GM12873 (cell line): ENCODE measurements at regions not wholly inside any gene's neighbourhood (a gene's known extent, or its start where the extent isn't known, plus 50 kb on each side); places are given as distances from the start of the nearest gene placed in this dataset.

Experiments
- TF ChIP-seq, protein P1 (sequence below): IDR thresholded peaks from 2 replicates; pipeline ENCODE4 v1.5.1; 2012; ENCODE audit warnings: low read depth, mild to moderate bottlenecking, moderate library complexity, low read length, control low read depth; ENCODE audit not compliant: insufficient read depth; ENCODE audit errors: missing control alignments

DNA sequence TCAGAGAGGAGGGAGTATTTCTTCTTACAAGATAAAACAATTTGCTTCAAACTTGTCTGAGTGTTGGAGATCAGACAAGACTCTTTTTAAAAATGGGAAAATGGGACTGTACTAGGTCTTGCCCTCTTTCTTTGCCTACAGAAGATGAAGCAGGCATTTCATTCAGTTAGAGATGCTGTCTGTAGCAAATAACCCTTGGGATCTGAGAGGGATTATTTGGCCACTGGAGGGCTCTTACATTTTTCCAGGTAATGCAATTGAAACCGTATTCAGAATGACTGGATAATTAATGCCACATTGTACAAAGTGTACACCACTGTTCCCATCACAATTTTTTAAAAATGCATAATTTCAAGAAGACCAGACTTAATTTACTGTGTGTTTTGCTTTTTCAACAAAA lies 258.5 kb upstream of the KIRREL3 start:
- TF ChIP-seq, protein P1, sequence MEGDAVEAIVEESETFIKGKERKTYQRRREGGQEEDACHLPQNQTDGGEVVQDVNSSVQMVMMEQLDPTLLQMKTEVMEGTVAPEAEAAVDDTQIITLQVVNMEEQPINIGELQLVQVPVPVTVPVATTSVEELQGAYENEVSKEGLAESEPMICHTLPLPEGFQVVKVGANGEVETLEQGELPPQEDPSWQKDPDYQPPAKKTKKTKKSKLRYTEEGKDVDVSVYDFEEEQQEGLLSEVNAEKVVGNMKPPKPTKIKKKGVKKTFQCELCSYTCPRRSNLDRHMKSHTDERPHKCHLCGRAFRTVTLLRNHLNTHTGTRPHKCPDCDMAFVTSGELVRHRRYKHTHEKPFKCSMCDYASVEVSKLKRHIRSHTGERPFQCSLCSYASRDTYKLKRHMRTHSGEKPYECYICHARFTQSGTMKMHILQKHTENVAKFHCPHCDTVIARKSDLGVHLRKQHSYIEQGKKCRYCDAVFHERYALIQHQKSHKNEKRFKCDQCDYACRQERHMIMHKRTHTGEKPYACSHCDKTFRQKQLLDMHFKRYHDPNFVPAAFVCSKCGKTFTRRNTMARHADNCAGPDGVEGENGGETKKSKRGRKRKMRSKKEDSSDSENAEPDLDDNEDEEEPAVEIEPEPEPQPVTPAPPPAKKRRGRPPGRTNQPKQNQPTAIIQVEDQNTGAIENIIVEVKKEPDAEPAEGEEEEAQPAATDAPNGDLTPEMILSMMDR: no peak

DNA sequence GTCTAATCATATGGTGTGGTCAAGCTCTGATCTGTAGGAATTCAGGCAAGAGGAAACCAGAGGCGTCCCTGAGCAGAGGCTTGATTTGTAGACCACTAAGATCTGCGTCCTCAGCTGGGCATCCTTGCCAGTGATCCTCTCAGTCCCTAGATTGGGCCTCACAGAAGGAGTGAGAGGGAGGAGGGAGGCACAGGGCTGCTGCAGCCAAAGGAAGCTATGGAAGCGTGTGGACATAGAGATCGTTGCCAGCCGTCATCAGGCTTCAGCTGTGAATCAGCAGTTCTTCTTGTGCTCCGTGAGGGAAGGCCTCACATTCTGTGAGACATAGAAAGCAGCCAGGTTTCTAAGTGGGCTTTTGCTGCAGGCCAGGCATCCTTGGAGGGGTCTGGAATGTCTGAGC lies 254.6 kb upstream of the KIRREL3 start:
- TF ChIP-seq, protein P1: no peak

DNA sequence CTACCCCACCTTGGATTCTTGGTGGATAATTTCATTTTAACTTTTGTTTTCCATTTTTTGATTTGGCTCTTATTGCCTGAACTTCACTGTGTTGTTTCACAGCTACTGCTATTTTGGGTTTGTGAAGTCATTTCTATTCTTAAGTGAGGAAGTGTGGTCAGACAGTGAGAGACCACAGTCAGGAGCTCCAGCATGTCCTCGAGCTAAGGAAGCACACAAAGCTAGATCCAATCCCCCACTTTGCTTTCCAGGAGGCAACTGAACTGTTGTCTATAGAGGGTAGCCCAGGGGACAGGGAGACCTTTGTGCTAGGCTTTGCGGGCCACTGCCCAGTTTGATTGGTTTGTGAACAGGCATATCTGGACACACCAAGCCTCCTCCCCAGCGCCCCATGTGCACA lies 251.8 kb upstream of the KIRREL3 start:
- TF ChIP-seq, protein P1: no peak

DNA sequence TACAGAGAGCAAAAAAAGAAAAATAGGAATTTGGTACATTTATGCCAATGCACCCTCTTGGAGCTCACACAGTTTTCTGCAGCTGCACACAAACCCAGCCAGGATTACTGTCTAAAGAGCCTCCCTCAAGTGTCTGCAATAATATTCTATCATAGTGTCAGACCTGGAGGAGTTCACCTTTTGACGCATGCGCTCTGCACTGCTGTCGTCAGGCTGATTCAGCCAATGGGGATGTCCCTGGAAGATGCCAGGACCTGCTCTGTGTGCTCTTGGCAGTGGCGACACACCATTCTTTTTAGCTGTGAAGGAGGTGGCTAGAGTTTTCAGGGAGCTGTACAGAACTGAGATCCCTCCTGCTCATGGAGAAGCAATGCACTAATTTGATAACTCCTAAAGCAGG lies 249.0 kb upstream of the KIRREL3 start:
- TF ChIP-seq, protein P1: no peak

DNA sequence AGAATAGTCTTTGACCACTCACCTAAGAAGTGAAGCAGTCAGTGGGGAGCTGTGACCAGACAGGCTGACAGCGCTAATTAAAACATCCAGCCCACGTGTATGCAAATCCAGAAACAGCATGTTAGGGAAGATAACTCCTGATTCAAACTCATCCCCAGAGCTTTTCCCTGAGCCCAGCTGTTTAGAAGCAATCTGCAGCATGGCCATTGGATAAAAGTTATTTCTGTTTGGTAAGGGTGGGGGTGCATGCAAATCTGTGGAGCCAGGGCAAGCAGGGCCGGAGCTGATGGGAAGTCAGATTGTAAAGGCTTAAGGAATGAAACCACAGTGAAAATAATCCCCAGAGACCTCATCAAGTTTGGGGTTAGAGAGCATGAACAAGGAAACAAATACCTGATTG lies 247.9 kb upstream of the KIRREL3 start:
- TF ChIP-seq, protein P1: no peak

DNA sequence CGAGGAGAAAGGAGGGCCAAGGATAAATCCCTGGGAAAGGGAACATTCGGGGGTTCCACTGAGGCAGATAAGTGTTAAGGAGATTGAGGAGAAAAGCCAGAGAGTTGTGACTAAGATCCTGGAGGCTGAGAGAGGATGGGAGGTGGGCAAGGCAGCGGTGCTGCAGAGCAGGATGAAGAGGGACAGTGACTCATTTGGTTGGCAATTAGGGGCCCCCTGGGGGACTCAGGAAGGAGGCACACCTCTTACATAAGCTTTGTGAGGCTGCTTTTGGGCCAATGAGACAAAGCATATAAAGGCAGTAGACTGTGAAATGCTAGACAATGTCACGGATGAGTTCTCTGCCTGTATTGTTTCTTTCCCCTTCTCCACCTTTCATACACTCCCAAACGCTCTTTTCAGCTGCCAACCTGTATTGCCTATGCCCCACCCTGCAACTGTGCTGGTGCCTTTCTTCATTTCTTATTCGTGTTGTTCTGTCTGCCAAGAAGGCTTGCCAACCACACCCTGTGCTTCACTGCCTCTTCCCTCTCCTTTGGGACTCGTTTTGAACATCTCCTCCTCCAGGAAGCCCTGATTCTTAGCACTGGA lies 246.8 kb upstream of the KIRREL3 start:
- TF ChIP-seq, protein P1: no peak

DNA sequence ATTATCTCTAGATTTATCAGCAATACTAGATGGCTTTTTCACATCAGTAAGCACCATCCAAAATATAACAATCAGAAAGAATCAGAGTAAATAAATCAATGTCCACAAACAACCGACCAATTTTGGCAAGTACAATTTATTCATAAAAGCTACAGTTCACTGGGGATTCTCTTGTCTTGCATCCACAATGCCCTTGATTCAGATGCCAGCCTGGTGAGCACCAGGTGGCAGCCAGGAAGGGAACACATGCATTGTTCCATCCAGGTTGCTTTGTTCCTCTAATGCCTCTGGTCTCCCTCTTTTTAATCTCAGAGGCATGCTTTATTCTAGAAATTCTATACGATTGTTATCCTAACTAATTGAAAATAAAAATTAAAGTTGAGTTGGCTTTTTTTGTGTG lies 242.1 kb upstream of the KIRREL3 start:
- TF ChIP-seq, protein P1: no peak
